Naive thymus-derived CD4-positive, alpha-beta T cell (primary cell): ENCODE measurements at regions not wholly inside any gene's neighbourhood (a gene's known extent, or its start where the extent isn't known, plus 50 kb on each side); places are given as distances from the start of the nearest gene placed in this dataset.

ENCODE experiments used
- ATAC-seq: fragments of 150-1000 bp; cut with Tn5 transposase; 2 replicates; pipeline ENCODE4 v1.10.0; 2021; ENCODE audit warnings: mild to moderate bottlenecking, moderate library complexity
- CTCF ChIA-PET: fragments of 350-600 bp; sonication (Branson Sonifier 250); formaldehyde crosslinking; loops from one replicate; lab custom pipeline; 2021; ENCODE audit warnings: antibody characterized with exemption; lab: Charles Lee
- POLR2A ChIA-PET: fragments of 350-600 bp; sonication (Branson Sonifier 250); formaldehyde crosslinking; loops from one replicate; lab custom pipeline; 2021; ENCODE audit warnings: antibody characterized with exemption, inconsistent platforms; lab: Charles Lee
- DNase-seq, 9 donors: peaks; one replicate each; pipeline versions ENCODE4 v3.0.0 to v3.0.0-alpha.2; 2020 to 2022; ENCODE audit warnings: mixed read lengths in 1 of 9
- H3K27ac ChIP-seq: one replicate; pipeline ENCODE4 v1.7.0; 2013; ENCODE audit warnings: mild to moderate bottlenecking, low read depth, low read length, moderate library complexity
- H3K27me3 ChIP-seq, 2 donors: one replicate each; pipeline ENCODE4 v1.7.0; 2013; ENCODE audit warnings: low read length in 2 of 2, mild to moderate bottlenecking in 2 of 2, moderate library complexity in 2 of 2; ENCODE audit not compliant: control insufficient read depth in 2 of 2, insufficient read depth in 2 of 2
- H3K36me3 ChIP-seq, 3 experiments: 1 replicate in 2 of 3; 2 replicates in 1 of 3; pipeline ENCODE4 v1.7.0; 2013; ENCODE audit warnings: low read length in 3 of 3, mild to moderate bottlenecking in 3 of 3, moderate library complexity in 1 of 3; ENCODE audit not compliant: insufficient read depth in 3 of 3, control insufficient read depth in 2 of 3
- H3K4me1 ChIP-seq, 2 donors: one replicate each; pipeline ENCODE4 v1.7.0; 2013; ENCODE audit warnings: low read length in 2 of 2, mild to moderate bottlenecking in 2 of 2, moderate library complexity in 1 of 2; ENCODE audit not compliant: control insufficient read depth in 2 of 2, insufficient read depth in 2 of 2
- H3K4me3 ChIP-seq: 2 replicates; pipeline ENCODE4 v1.7.0; 2013; ENCODE audit warnings: mild to moderate bottlenecking, low read length
- H3K9me3 ChIP-seq, 3 experiments: 1 replicate in 2 of 3; 2 replicates in 1 of 3; pipeline ENCODE4 v1.7.0; 2013; ENCODE audit warnings: low read length in 3 of 3; ENCODE audit not compliant: control insufficient read depth in 2 of 3
- H3K27ac Mint-ChIP-seq, 9 donors: one replicate each; pipeline ENCODE4 v1.8.0; 2020 to 2022; ENCODE audit warnings: mixed read lengths in 9 of 9, mild to moderate bottlenecking in 8 of 9, moderate library complexity in 5 of 9, inconsistent platforms in 2 of 9
- H3K27me3 Mint-ChIP-seq, 5 donors: one replicate each; pipeline ENCODE4 v1.8.0; 2021 to 2022; ENCODE audit warnings: mixed read lengths in 5 of 5, mild to moderate bottlenecking in 1 of 5
- H3K36me3 Mint-ChIP-seq, 5 donors: one replicate each; pipeline ENCODE4 v1.8.0; 2020 to 2022; ENCODE audit warnings: mixed read lengths in 5 of 5, mild to moderate bottlenecking in 3 of 5, inconsistent platforms in 1 of 5
- H3K4me1 Mint-ChIP-seq, 7 donors: one replicate each; pipeline ENCODE4 v1.8.0; 2020 to 2022; ENCODE audit warnings: mixed read lengths in 7 of 7, mild to moderate bottlenecking in 3 of 7, inconsistent platforms in 1 of 7
- H3K4me3 Mint-ChIP-seq, 10 donors: one replicate each; pipeline ENCODE4 v1.8.0; 2020 to 2022; ENCODE audit warnings: mild to moderate bottlenecking in 10 of 10, mixed read lengths in 10 of 10, moderate library complexity in 6 of 10, inconsistent platforms in 2 of 10
- H3K9me3 Mint-ChIP-seq, 11 donors: one replicate each; pipeline ENCODE4 v1.8.0; 2020 to 2022; ENCODE audit warnings: mixed read lengths in 11 of 11, mild to moderate bottlenecking in 4 of 11, inconsistent platforms in 1 of 11, moderate library complexity in 1 of 11
- intact Hi-C, 2 donors: fragments of 100-400 bp; cut with micrococcal nuclease; formaldehyde crosslinking; loops; one replicate each; pipeline ENCODE4 v1.15.1; 2023

GRCh38 chr4:156499684-156500083, 471.9 kb downstream of the PDGFC start:
- no peaks in the 10 kb centered on the region for H3K27me3 Mint-ChIP-seq
- ChIA-PET POLR2A (no interaction called here), CTCF (no interaction called here)
- H3K9me3 Mint-ChIP-seq: peaks cover 0 to 23% (median 3%) of the 10 kb centered on the region in 11 donors
- no peaks in the 10 kb centered on the region for H3K36me3 ChIP-seq
- no peak overlapping the region for H3K4me3 ChIP-seq
- H3K4me1 Mint-ChIP-seq: no peaks in the 10 kb centered on the region
- H3K27ac Mint-ChIP-seq: no peak overlapping the region
- H3K4me1 ChIP-seq: no peaks in the 10 kb centered on the region
- peaks cover 0 to 3% of the 10 kb centered on the region in 2 donors for H3K27me3 ChIP-seq
- no peak overlapping the region for H3K27ac ChIP-seq
- no peaks in the 10 kb centered on the region for H3K36me3 Mint-ChIP-seq
- H3K9me3 ChIP-seq: no peaks in the 10 kb centered on the region
- intact Hi-C loops: no loop called here
- DNase-seq: no peak
- no peak for ATAC-seq
- no peak overlapping the region for H3K4me3 Mint-ChIP-seq

- CTCF ChIA-PET: no interaction called here
- H3K27me3 Mint-ChIP-seq: no peaks in the 10 kb centered on the region
- H3K36me3 ChIP-seq: no peaks in the 10 kb centered on the region
Measured at GRCh38 chr4:156497486-156497885, 474.1 kb downstream of the PDGFC start.

GRCh38 chr4:156496797-156497196, 474.8 kb downstream of the PDGFC start:
- no peak overlapping the region for H3K4me3 ChIP-seq
- Mint-ChIP-seq H3K4me3 (no peak overlapping the region), H3K27me3 (no peaks in the 10 kb centered on the region), H3K27ac (no peak overlapping the region), H3K36me3 (no peaks in the 10 kb centered on the region), H3K4me1 (no peaks in the 10 kb centered on the region), H3K9me3 (peaks cover 0 to 15% (median 2%) of the 10 kb centered on the region in 11 donors)
- CTCF ChIA-PET: no interaction called here
- POLR2A ChIA-PET: no interaction called here
- peaks cover 0 to 3% of the 10 kb centered on the region in 2 donors for H3K27me3 ChIP-seq
- ATAC-seq: no peak
- intact Hi-C loops: no loop called here
- H3K27ac ChIP-seq: no peak overlapping the region
- H3K36me3 ChIP-seq: no peaks in the 10 kb centered on the region
- H3K4me1 ChIP-seq: no peaks in the 10 kb centered on the region
- no peak for DNase-seq
- H3K9me3 ChIP-seq: no peaks in the 10 kb centered on the region

More at GRCh38 chr4:156497486-156497885, 474.1 kb downstream of the PDGFC start:
- no peak for DNase-seq
- ATAC-seq: no peak
- no peaks in the 10 kb centered on the region for H3K4me1 ChIP-seq
- peaks cover 0 to 21% (median 2%) of the 10 kb centered on the region in 11 donors for H3K9me3 Mint-ChIP-seq
- H3K4me3 ChIP-seq: no peak overlapping the region
- no peaks in the 10 kb centered on the region for H3K9me3 ChIP-seq
- POLR2A ChIA-PET: no interaction called here
- no peaks in the 10 kb centered on the region for H3K36me3 Mint-ChIP-seq
- H3K4me1 Mint-ChIP-seq: no peaks in the 10 kb centered on the region
- no peak overlapping the region for H3K4me3 Mint-ChIP-seq
- H3K27ac Mint-ChIP-seq: no peak overlapping the region
- H3K27me3 ChIP-seq: peaks cover 0 to 3% of the 10 kb centered on the region in 2 donors
- no peak overlapping the region for H3K27ac ChIP-seq
- intact Hi-C loops: no loop called here

GRCh38 chr4:156495836-156496235, 475.8 kb downstream of the PDGFC start:
- Mint-ChIP-seq H3K27ac (no peak overlapping the region), H3K4me3 (no peak overlapping the region), H3K27me3 (no peaks in the 10 kb centered on the region), H3K36me3 (no peaks in the 10 kb centered on the region), H3K4me1 (no peaks in the 10 kb centered on the region), H3K9me3 (peaks cover 0 to 10% (median 1%) of the 10 kb centered on the region in 11 donors)
- ATAC-seq: no peak
- no peak for DNase-seq
- H3K4me3 ChIP-seq: no peak overlapping the region
- H3K36me3 ChIP-seq: no peaks in the 10 kb centered on the region
- no peaks in the 10 kb centered on the region for H3K9me3 ChIP-seq
- CTCF ChIA-PET: no interaction called here
- peaks cover 0 to 3% of the 10 kb centered on the region in 2 donors for H3K27me3 ChIP-seq
- no peaks in the 10 kb centered on the region for H3K4me1 ChIP-seq
- POLR2A ChIA-PET: no interaction called here
- H3K27ac ChIP-seq: no peak overlapping the region
- intact Hi-C loops: no loop called here

GRCh38 chr4:156495091-156495490, 476.5 kb downstream of the PDGFC start:
- Histone ChIP-seq H3K27me3 (peaks cover 0 to 3% of the 10 kb centered on the region in 2 donors), H3K27ac (no peak overlapping the region), H3K4me1 (no peaks in the 10 kb centered on the region), H3K9me3 (no peaks in the 10 kb centered on the region), H3K36me3 (no peaks in the 10 kb centered on the region), H3K4me3 (no peak overlapping the region)
- ATAC-seq: no peak
- Mint-ChIP-seq H3K36me3 (no peaks in the 10 kb centered on the region), H3K27me3 (no peaks in the 10 kb centered on the region), H3K9me3 (peaks cover 0 to 6% (median 1%) of the 10 kb centered on the region in 11 donors), H3K4me1 (no peaks in the 10 kb centered on the region), H3K27ac (no peak overlapping the region), H3K4me3 (no peak overlapping the region)
- intact Hi-C loops: no loop called here
- DNase-seq: no peak
- POLR2A ChIA-PET: interaction anchor here (0.7 kb wide), 1 partner anchor 364 kb away, joined by 6 read pairs; no protein-coding TSS in a partner anchor
- CTCF ChIA-PET: no interaction called here

- Histone ChIP-seq H3K4me3 (no peak overlapping the region), H3K4me1 (no peaks in the 10 kb centered on the region), H3K9me3 (no peaks in the 10 kb centered on the region), H3K36me3 (no peaks in the 10 kb centered on the region), H3K27ac (no peak overlapping the region), H3K27me3 (peaks cover 0 to 3% of the 10 kb centered on the region in 2 donors)
- no peak overlapping the region for H3K4me3 Mint-ChIP-seq
- H3K36me3 Mint-ChIP-seq: no peaks in the 10 kb centered on the region
- intact Hi-C loops: no loop called here
- peaks cover 0 to 6% (median 0%) of the 10 kb centered on the region in 11 donors for H3K9me3 Mint-ChIP-seq
- no peak for DNase-seq
- H3K4me1 Mint-ChIP-seq: no peaks in the 10 kb centered on the region
- POLR2A ChIA-PET: no interaction called here
- ATAC-seq: no peak
- CTCF ChIA-PET: no interaction called here
- H3K27ac Mint-ChIP-seq: no peak overlapping the region
- no peaks in the 10 kb centered on the region for H3K27me3 Mint-ChIP-seq
Measured at GRCh38 chr4:156493858-156494257, 477.7 kb downstream of the PDGFC start.

GRCh38 chr4:156487107-156487506, 484.5 kb downstream of the PDGFC start:
- H3K36me3 ChIP-seq: no peaks in the 10 kb centered on the region
- H3K4me1 ChIP-seq: no peaks in the 10 kb centered on the region
- intact Hi-C loops: no loop called here
- no peak for DNase-seq
- no peak for ATAC-seq
- H3K36me3 Mint-ChIP-seq: no peaks in the 10 kb centered on the region
- peaks cover 0 to 8% (median 0%) of the 10 kb centered on the region in 11 donors for H3K9me3 Mint-ChIP-seq
- POLR2A ChIA-PET: no interaction called here
- H3K9me3 ChIP-seq: no peaks in the 10 kb centered on the region
- CTCF ChIA-PET: no interaction called here
- no peaks in the 10 kb centered on the region for H3K4me1 Mint-ChIP-seq
- H3K4me3 ChIP-seq: no peak overlapping the region
- no peak overlapping the region for H3K27ac Mint-ChIP-seq
- H3K27me3 ChIP-seq: no peaks in the 10 kb centered on the region
- no peak overlapping the region for H3K27ac ChIP-seq
- H3K27me3 Mint-ChIP-seq: no peaks in the 10 kb centered on the region
- no peak overlapping the region for H3K4me3 Mint-ChIP-seq
